B cell (primary cell): ENCODE measurements at regions not wholly inside any gene's neighbourhood (a gene's known extent, or its start where the extent isn't known, plus 50 kb on each side); places are given as distances from the start of the nearest gene placed in this dataset.

Source experiments
- CTCF ChIP-seq: fragments of 200-600 bp; IDR thresholded peaks from one replicate; pipeline ENCODE4 v1.8.0; 2022; ENCODE audit warnings: antibody characterized with exemption, mild to moderate bottlenecking
- EZH2 ChIP-seq: IDR thresholded peaks from 2 replicates; pipeline ENCODE4 v1.6.1; 2012; ENCODE audit warnings: borderline replicate concordance, low read depth, mild to moderate bottlenecking, moderate library complexity, low read length; ENCODE audit not compliant: insufficient read depth, poor library complexity, severe bottlenecking

DNA sequence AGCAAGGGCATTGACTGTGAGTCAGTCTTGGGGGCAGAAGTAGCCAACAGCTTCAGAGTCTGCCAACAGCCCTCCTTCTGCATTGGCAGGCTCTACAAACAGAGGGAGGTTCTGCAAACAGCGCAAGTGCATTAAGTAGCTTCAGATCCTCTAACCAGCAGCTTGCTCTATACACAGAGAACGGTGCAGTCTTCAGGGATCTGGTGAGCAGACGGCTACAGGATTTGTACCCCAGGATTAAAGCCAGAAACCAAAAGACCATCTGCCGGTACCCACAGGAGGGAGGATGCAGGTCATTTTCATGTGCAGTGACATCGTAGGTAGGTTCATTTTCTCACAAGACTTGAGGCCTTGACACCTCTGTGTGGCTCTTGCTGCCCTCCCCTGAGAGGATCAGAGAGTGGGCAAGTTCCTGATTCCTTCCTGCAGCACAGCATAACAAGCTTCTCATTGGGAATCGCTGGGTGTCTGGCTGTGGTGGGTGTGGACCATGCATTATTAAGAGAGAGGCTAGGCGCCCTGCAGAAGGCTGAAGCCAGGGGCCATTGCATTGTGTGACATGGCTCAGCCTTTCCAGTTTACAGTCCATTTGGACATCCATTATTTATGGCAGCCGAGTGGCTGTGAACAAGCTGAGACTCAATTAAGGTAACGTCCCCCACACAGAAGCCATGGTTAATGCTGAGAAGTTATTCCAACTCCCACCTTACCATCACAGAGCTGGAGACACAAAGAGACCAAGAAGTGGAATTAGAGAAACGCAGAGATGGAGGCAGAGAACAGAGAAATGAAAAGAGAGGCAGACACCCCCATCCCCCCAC lies 250.0 kb downstream of the LRFN2 start:
- TF ChIP-seq CTCF (no peak), EZH2 (no peak)
